ENCODE measurements at regions not wholly inside any gene's neighbourhood (a gene's known extent, or its start where the extent isn't known, plus 50 kb on each side); places are given as distances from the start of the nearest gene placed in this dataset.

DNA sequence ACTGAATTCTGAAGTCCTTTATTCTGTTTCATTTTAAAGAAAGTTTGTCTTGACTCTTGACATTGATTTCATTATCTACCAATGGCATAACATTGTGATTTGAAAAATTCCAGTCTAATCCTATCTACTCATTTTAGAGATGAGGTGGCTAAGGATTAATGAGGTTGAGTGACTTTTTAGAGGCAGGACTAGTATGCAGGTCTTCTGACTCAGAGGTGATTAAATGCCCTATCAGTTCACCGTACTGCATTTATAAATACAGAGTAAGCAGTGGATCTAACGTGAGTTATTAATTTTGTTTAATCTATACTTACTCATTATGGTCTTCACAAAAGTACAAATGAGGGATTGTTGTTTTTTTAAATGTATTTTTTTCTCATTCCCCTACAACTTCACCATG, 277.6 kb downstream of the PTBP2 start (continued):
- TF ChIP-seq, protein P1, sequence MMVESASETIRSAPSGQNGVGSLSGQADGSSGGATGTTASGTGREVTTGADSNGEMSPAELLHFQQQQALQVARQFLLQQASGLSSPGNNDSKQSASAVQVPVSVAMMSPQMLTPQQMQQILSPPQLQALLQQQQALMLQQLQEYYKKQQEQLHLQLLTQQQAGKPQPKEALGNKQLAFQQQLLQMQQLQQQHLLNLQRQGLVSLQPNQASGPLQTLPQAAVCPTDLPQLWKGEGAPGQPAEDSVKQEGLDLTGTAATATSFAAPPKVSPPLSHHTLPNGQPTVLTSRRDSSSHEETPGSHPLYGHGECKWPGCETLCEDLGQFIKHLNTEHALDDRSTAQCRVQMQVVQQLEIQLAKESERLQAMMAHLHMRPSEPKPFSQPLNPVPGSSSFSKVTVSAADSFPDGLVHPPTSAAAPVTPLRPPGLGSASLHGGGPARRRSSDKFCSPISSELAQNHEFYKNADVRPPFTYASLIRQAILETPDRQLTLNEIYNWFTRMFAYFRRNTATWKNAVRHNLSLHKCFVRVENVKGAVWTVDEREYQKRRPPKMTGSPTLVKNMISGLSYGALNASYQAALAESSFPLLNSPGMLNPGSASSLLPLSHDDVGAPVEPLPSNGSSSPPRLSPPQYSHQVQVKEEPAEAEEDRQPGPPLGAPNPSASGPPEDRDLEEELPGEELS (CRISPR knock-in tag; IDR thresholded peaks at IDR 0.05) = no peak
- TF ChIP-seq, protein P2, sequence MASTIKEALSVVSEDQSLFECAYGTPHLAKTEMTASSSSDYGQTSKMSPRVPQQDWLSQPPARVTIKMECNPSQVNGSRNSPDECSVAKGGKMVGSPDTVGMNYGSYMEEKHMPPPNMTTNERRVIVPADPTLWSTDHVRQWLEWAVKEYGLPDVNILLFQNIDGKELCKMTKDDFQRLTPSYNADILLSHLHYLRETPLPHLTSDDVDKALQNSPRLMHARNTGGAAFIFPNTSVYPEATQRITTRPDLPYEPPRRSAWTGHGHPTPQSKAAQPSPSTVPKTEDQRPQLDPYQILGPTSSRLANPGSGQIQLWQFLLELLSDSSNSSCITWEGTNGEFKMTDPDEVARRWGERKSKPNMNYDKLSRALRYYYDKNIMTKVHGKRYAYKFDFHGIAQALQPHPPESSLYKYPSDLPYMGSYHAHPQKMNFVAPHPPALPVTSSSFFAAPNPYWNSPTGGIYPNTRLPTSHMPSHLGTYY (CRISPR knock-in tag; IDR thresholded peaks at IDR 0.05) = no peak
- TF ChIP-seq FOXP1 (CRISPR knock-in tag; IDR thresholded peaks at IDR 0.05; ENCODE audit: borderline replicate concordance) (no peak), ZNF263 (CRISPR knock-in tag; IDR thresholded peaks at IDR 0.05; ENCODE audit: low read depth) (no peak), NR3C1 (CRISPR knock-in tag; conservative IDR thresholded peaks at IDR 0.05; ENCODE audit: low read depth) (no peak), RORB (CRISPR knock-in tag; IDR thresholded peaks at IDR 0.05) (no peak), ZNF423 (CRISPR knock-in tag; IDR thresholded peaks at IDR 0.05) (no peak), MXD4 (CRISPR knock-in tag; IDR thresholded peaks at IDR 0.05; ENCODE audit: borderline replicate concordance) (no peak), GRHL2 (CRISPR knock-in tag; IDR thresholded peaks at IDR 0.05; ENCODE audit: insufficient replicate concordance, severe bottlenecking) (no peak)
- TF ChIP-seq, protein P3, sequence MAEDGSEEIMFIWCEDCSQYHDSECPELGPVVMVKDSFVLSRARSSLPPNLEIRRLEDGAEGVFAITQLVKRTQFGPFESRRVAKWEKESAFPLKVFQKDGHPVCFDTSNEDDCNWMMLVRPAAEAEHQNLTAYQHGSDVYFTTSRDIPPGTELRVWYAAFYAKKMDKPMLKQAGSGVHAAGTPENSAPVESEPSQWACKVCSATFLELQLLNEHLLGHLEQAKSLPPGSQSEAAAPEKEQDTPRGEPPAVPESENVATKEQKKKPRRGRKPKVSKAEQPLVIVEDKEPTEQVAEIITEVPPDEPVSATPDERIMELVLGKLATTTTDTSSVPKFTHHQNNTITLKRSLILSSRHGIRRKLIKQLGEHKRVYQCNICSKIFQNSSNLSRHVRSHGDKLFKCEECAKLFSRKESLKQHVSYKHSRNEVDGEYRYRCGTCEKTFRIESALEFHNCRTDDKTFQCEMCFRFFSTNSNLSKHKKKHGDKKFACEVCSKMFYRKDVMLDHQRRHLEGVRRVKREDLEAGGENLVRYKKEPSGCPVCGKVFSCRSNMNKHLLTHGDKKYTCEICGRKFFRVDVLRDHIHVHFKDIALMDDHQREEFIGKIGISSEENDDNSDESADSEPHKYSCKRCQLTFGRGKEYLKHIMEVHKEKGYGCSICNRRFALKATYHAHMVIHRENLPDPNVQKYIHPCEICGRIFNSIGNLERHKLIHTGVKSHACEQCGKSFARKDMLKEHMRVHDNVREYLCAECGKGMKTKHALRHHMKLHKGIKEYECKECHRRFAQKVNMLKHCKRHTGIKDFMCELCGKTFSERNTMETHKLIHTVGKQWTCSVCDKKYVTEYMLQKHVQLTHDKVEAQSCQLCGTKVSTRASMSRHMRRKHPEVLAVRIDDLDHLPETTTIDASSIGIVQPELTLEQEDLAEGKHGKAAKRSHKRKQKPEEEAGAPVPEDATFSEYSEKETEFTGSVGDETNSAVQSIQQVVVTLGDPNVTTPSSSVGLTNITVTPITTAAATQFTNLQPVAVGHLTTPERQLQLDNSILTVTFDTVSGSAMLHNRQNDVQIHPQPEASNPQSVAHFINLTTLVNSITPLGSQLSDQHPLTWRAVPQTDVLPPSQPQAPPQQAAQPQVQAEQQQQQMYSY (CRISPR knock-in tag; IDR thresholded peaks at IDR 0.05) = no peak

DNA sequence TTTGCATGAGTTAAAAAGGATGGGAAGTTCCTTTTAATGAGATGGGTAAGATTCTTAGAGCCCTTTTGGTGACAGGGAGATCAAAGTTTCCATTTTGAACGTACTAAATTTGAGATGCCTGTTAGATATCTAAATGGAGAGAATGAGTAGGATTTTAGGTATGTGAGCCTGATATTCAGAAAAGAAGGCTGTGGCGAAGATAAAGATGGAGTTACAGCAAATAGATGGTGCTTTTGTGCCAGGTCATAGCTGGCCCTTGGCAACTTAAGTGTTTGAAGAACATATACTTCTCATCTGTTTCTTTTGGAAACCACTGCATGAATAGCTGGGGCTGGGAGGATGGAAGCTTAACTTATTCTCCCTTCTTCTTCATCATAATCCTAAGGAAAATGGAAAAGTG, 282.5 kb downstream of the PTBP2 start:
- H3K9me3 Mint-ChIP-seq = no peaks in the 10 kb centered on the region
- no peak overlapping the region for H3K4me3 Mint-ChIP-seq
- ChIA-PET CTCF (no interaction called here), POLR2A (interaction anchor here (0.6 kb wide), 1 partner anchor 10 kb away, joined by 3 read pairs; no protein-coding TSS in a partner anchor)
- H3K4me1 Mint-ChIP-seq = 0 out of 2 replicates have a peak, but pooled peaks cover 4% of the 10 kb centered on the region
- ATAC-seq (no peak), DNase-seq (ENCODE audit: low spot score) (no peak)
- no peaks in the 10 kb centered on the region for H3K27me3 Mint-ChIP-seq (ENCODE audit: low read depth)
- no peaks in the 10 kb centered on the region for H3K36me3 Mint-ChIP-seq
- H3K27ac Mint-ChIP-seq = no peak overlapping the region
- TF ChIP-seq, protein P3 (CRISPR knock-in tag; IDR thresholded peaks at IDR 0.05) = no peak
- no peak for TF ChIP-seq FOXK1 (CRISPR knock-in tag; IDR thresholded peaks at IDR 0.05)
- no peak for TF ChIP-seq GTF2I (CRISPR knock-in tag; conservative IDR thresholded peaks at IDR 0.05)
- TF ChIP-seq, protein P4, sequence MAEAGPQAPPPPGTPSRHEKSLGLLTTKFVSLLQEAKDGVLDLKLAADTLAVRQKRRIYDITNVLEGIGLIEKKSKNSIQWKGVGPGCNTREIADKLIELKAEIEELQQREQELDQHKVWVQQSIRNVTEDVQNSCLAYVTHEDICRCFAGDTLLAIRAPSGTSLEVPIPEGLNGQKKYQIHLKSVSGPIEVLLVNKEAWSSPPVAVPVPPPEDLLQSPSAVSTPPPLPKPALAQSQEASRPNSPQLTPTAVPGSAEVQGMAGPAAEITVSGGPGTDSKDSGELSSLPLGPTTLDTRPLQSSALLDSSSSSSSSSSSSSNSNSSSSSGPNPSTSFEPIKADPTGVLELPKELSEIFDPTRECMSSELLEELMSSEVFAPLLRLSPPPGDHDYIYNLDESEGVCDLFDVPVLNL (CRISPR knock-in tag; IDR thresholded peaks at IDR 0.05; ENCODE audit: borderline replicate concordance, low read depth) = no peak
- TF ChIP-seq JAZF1 (CRISPR knock-in tag; IDR thresholded peaks at IDR 0.05) = no peak
- no peak for TF ChIP-seq ZNF219 (CRISPR knock-in tag; IDR thresholded peaks at IDR 0.05; ENCODE audit: borderline replicate concordance)
- TF ChIP-seq, protein P5, sequence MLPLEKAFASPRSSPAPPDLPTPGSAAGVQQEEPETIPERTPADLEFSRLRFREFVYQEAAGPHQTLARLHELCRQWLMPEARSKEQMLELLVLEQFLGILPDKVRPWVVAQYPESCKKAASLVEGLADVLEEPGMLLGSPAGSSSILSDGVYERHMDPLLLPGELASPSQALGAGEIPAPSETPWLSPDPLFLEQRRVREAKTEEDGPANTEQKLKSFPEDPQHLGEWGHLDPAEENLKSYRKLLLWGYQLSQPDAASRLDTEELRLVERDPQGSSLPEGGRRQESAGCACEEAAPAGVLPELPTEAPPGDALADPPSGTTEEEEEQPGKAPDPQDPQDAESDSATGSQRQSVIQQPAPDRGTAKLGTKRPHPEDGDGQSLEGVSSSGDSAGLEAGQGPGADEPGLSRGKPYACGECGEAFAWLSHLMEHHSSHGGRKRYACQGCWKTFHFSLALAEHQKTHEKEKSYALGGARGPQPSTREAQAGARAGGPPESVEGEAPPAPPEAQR (CRISPR knock-in tag; IDR thresholded peaks at IDR 0.05) = no peak
- no peak for TF ChIP-seq RORB (CRISPR knock-in tag; IDR thresholded peaks at IDR 0.05)
- no peak for TF ChIP-seq TEAD1 (CRISPR knock-in tag; IDR thresholded peaks at IDR 0.05)
- no peak for TF ChIP-seq CREB1 (CRISPR knock-in tag; IDR thresholded peaks at IDR 0.05)
- TF ChIP-seq, protein P6, sequence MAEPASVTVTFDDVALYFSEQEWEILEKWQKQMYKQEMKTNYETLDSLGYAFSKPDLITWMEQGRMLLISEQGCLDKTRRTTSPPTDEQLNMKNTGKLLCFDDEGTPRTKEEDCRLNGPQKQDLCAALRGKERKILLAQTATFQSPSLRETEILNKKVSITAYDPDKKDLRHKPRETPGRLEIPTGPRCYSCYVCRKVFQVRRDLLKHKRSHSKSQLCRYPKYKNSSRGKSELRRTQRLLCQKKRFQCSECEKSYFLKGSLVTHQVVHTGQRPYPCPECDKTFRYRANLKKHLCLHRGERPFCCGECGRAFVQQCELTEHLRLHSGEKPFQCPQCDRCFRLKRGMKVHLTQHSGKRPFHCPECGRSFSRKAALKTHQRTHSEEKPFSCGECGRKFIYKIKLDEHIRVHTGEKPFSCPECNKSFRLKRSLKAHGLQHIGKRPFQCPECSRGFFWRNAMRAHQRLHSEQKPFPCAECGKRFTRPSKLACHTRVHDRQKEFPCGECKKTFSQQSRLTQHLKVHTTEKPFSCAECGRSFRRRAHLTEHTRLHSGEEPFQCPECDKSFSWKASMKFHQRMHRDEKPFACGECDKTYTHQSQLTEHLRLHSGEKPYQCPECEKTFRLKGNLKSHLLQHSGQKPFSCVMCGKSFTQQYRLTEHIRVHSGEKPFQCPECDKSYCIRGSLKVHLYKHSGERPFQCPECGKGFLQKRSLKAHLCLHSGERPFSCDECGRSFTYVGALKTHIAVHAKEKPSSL (CRISPR knock-in tag; conservative IDR thresholded peaks at IDR 0.05) = no peak
- TF ChIP-seq, protein P7, sequence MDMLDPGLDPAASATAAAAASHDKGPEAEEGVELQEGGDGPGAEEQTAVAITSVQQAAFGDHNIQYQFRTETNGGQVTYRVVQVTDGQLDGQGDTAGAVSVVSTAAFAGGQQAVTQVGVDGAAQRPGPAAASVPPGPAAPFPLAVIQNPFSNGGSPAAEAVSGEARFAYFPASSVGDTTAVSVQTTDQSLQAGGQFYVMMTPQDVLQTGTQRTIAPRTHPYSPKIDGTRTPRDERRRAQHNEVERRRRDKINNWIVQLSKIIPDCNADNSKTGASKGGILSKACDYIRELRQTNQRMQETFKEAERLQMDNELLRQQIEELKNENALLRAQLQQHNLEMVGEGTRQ (CRISPR knock-in tag; IDR thresholded peaks at IDR 0.05) = no peak

Data from WTC11 (cell line).